Muscle of leg (tissue), 3 donors: ENCODE measurements at regions not wholly inside any gene's neighbourhood (a gene's known extent, or its start where the extent isn't known, plus 50 kb on each side); places are given as distances from the start of the nearest gene placed in this dataset.
"Not testable (repeated sequence)": the region's sequence is repeated elsewhere in the genome, so short reads cannot be mapped to it uniquely, and the experiment has no call there.

ENCODE experiments used
- DNase-seq: peaks from one replicate; pipeline ENCODE4 v3.0.0; 2013
- H3K27ac ChIP-seq: one replicate; pipeline ENCODE4 v1.5.1; 2013; ENCODE audit warnings: mild to moderate bottlenecking, low read length, control low read depth
- H3K27me3 ChIP-seq: one replicate; pipeline ENCODE4 v1.6.1; 2013; ENCODE audit warnings: low read length; ENCODE audit not compliant: control insufficient read depth, insufficient read depth
- H3K36me3 ChIP-seq: one replicate; pipeline ENCODE4 v1.6.1; 2013; ENCODE audit warnings: low read length; ENCODE audit not compliant: control insufficient read depth, insufficient read depth
- H3K4me1 ChIP-seq: one replicate; pipeline ENCODE4 v1.6.1; 2013; ENCODE audit warnings: low read length; ENCODE audit not compliant: control insufficient read depth, insufficient read depth
- H3K4me3 ChIP-seq: one replicate; pipeline ENCODE4 v1.5.1; 2013; ENCODE audit warnings: low read length, control low read depth
- H3K9me3 ChIP-seq: replicated peaks from 2 replicates; pipeline ENCODE4 v1.6.1; 2013; ENCODE audit warnings: low read depth, low read length; ENCODE audit not compliant: control insufficient read depth
- WGBS: methylation state at CpG from one replicate; pipeline ENCODE4 v1.1.5; 2013; ENCODE audit warnings: missing lambda C conversion rate; ENCODE audit not compliant: insufficient coverage; 5-methylcytosine and 5-hydroxymethylcytosine counted together

GRCh38 chr5:19193631-19194030, 794.4 kb downstream of the CDH18 start:
- H3K27ac ChIP-seq = no peak overlapping the region
- DNase-seq = no peak
- no peaks in the 10 kb centered on the region for H3K36me3 ChIP-seq
- no peaks in the 10 kb centered on the region for H3K9me3 ChIP-seq
- H3K4me3 ChIP-seq = no peak overlapping the region
- H3K27me3 ChIP-seq = no peaks in the 10 kb centered on the region
- no CpG with 5 or more reads among the region's 2 CpGs for WGBS
- H3K4me1 ChIP-seq = no peaks in the 10 kb centered on the region

- Histone ChIP-seq H3K4me1 (no peaks in the 10 kb centered on the region), H3K27me3 (no peaks in the 10 kb centered on the region), H3K9me3 (no peaks in the 10 kb centered on the region), H3K36me3 (no peaks in the 10 kb centered on the region), H3K4me3 (no peak overlapping the region), H3K27ac (no peak overlapping the region)
- DNase-seq = peak; percentile 13
These were observed 791.4 kb downstream of the CDH18 start for GRCh38 chr5:19196631-19197030.

GRCh38 chr5:19200251-19200650, 787.7 kb downstream of the CDH18 start:
- Histone ChIP-seq H3K36me3 (no peaks in the 10 kb centered on the region), H3K4me1 (no peaks in the 10 kb centered on the region), H3K9me3 (no peaks in the 10 kb centered on the region), H3K4me3 (no peak overlapping the region), H3K27ac (no peak overlapping the region), H3K27me3 (no peaks in the 10 kb centered on the region)
- DNase-seq = no peak
- 100% methylated on average over 6 of the region's 6 CpGs for WGBS

- 88% methylated on average over 4 of the region's 4 CpGs for WGBS
- Histone ChIP-seq H3K36me3 (no peaks in the 10 kb centered on the region), H3K27ac (no peak overlapping the region), H3K9me3 (no peaks in the 10 kb centered on the region), H3K4me1 (no peaks in the 10 kb centered on the region), H3K27me3 (no peaks in the 10 kb centered on the region), H3K4me3 (no peak overlapping the region)
- no peak for DNase-seq
These were observed 779.6 kb downstream of the CDH18 start for GRCh38 chr5:19208397-19208796.

- no CpG with 5 or more reads among the region's 1 CpG for WGBS
- Histone ChIP-seq H3K36me3 (no peaks in the 10 kb centered on the region), H3K27me3 (no peaks in the 10 kb centered on the region), H3K4me3 (no peak overlapping the region), H3K4me1 (no peaks in the 10 kb centered on the region), H3K9me3 (no peaks in the 10 kb centered on the region), H3K27ac (no peak overlapping the region)
- DNase-seq = no peak
These were observed 777.1 kb downstream of the CDH18 start for GRCh38 chr5:19210886-19211285.

- no peak for DNase-seq
- Histone ChIP-seq H3K4me1 (no peaks in the 10 kb centered on the region), H3K27me3 (no peaks in the 10 kb centered on the region), H3K9me3 (no peaks in the 10 kb centered on the region), H3K36me3 (no peaks in the 10 kb centered on the region), H3K27ac (no peak overlapping the region), H3K4me3 (no peak overlapping the region)
- no CpG with 5 or more reads among the region's 3 CpGs for WGBS
These were observed 758.7 kb downstream of the CDH18 start for GRCh38 chr5:19229179-19229835.

GRCh38 chr5:19233573-19233972, 754.4 kb downstream of the CDH18 start:
- no peaks in the 10 kb centered on the region for H3K36me3 ChIP-seq
- no CpG with 5 or more reads among the region's 2 CpGs for whole genome bisulfite sequencing

GRCh38 chr5:19235101-19235584, 752.9 kb downstream of the CDH18 start:
- no peak for DNase-seq
- H3K27ac ChIP-seq = no peak overlapping the region
- H3K9me3 ChIP-seq = no peaks in the 10 kb centered on the region
- no peaks in the 10 kb centered on the region for H3K4me1 ChIP-seq
- WGBS = no CpG with 5 or more reads among the region's 5 CpGs
- no peaks in the 10 kb centered on the region for H3K36me3 ChIP-seq
- H3K4me3 ChIP-seq = no peak overlapping the region
- no peaks in the 10 kb centered on the region for H3K27me3 ChIP-seq

More at GRCh38 chr5:19233573-19233972, 754.4 kb downstream of the CDH18 start:
- Histone ChIP-seq H3K27ac (no peak overlapping the region), H3K4me1 (no peaks in the 10 kb centered on the region), H3K27me3 (no peaks in the 10 kb centered on the region), H3K4me3 (no peak overlapping the region), H3K9me3 (no peaks in the 10 kb centered on the region)
- no peak for DNase-seq

- WGBS = no CpG with 5 or more reads among the region's 1 CpG
These were observed 747.8 kb downstream of the CDH18 start for GRCh38 chr5:19240170-19240569.

GRCh38 chr5:19241690-19242089, 746.3 kb downstream of the CDH18 start:
- Histone ChIP-seq H3K4me3 (no peak overlapping the region), H3K27me3 (no peaks in the 10 kb centered on the region), H3K9me3 (no peaks in the 10 kb centered on the region), H3K4me1 (no peaks in the 10 kb centered on the region), H3K36me3 (no peaks in the 10 kb centered on the region), H3K27ac (no peak overlapping the region)
- no CpG with 5 or more reads among the region's 1 CpG for WGBS
- DNase-seq = no peak

More at GRCh38 chr5:19240170-19240569, 747.8 kb downstream of the CDH18 start:
- H3K9me3 ChIP-seq = no peaks in the 10 kb centered on the region
- no peaks in the 10 kb centered on the region for H3K36me3 ChIP-seq
- H3K27ac ChIP-seq = no peak overlapping the region
- no peaks in the 10 kb centered on the region for H3K4me1 ChIP-seq
- DNase-seq = no peak
- no peaks in the 10 kb centered on the region for H3K27me3 ChIP-seq
- no peak overlapping the region for H3K4me3 ChIP-seq

GRCh38 chr5:19246191-19246590, 741.8 kb downstream of the CDH18 start:
- not testable (repeated sequence) for DNase-seq, H3K36me3 ChIP-seq, H3K4me1 ChIP-seq, H3K9me3 ChIP-seq, H3K27me3 ChIP-seq, H3K4me3 ChIP-seq, H3K27ac ChIP-seq
- WGBS = no CpG with 5 or more reads among the region's 1 CpG
